DMS 273 (cell line): ENCODE measurements at regions not wholly inside any gene's neighbourhood (a gene's known extent, or its start where the extent isn't known, plus 50 kb on each side); places are given as distances from the start of the nearest gene placed in this dataset.

Experiments used
- DNase-seq: peaks from one replicate; lab custom pipeline; 2025; ENCODE audit not compliant: unreplicated experiment; lab: John Stamatoyannopoulos, UW

DNA sequence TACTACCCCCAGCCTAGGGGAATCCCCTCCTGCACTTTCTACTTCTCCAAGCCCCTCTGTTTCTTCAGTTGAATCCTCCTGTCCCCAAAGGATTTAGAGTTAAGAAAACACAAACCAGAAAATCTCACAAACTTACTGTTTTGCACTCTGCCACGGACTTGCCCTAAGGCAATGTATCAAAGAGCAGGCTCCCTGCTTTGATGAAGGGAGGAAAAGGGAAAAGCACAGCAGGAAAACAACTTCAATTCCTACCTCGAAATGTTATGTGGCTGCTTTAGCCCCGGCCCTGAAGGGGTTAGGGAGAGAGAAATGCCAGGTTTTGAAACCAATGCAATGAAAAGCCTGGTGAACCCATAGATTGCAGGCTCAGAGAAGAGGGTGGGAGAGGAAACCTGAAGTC lies 254.7 kb downstream of the MAN2A1 start:
- DNase-seq = no peak

DNA sequence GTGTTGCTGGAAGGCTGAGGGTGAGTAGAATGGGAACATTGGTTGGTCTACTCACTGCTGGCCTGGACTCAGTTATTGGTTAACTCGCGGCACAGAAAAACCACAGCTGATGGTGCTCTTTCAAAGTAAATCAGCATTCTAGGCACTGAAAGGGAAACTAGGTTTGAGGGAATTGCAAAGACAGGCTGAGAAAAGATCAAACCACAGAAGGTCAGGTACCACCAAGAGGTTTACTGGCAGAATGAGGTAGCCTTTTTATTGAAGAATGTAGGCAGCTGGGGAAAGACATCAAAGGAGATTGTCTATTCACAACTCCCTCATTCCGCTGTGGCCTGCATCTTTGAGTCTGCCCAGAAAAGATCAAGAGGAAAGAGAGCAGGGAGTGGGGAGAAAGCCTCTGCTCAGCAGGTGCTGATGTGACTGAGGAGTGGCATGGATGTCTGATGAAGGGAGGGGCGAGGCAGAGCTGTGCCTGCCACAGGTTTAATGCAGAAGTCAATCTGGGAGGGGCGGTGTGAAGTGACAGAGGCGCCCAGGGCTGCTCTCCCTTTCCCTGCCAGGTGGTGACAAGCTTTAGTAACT lies 255.5 kb downstream of the MAN2A1 start:
- DNase-seq = no peak

GRCh38 chr5:109945723-109946480 lies 256.2 kb downstream of the MAN2A1 start:
- no peak for DNase-seq

- DNase-seq = no peak
Observed at GRCh38 chr5:109946610-109947009, 256.9 kb downstream of the MAN2A1 start.

DNA sequence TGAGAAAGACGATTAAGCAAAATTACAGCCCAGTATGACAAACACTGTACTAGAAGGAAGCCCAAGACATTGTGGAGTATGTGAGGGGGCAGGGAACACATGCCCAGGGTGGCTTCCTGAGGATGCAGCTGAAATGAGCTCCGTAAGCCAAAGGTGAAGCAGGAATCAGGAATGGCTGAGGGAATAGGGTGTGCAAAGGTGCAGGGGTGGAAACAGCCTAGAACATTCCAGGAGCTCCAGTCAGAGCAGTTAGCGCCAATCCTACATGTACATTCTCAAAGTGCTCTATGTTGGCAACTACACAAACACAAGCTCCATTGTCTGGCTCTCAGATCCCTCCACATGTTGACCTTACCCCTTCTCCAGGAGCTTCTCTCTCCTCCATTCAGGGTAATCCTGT lies 257.9 kb downstream of the MAN2A1 start:
- DNase-seq = no peak

DNA sequence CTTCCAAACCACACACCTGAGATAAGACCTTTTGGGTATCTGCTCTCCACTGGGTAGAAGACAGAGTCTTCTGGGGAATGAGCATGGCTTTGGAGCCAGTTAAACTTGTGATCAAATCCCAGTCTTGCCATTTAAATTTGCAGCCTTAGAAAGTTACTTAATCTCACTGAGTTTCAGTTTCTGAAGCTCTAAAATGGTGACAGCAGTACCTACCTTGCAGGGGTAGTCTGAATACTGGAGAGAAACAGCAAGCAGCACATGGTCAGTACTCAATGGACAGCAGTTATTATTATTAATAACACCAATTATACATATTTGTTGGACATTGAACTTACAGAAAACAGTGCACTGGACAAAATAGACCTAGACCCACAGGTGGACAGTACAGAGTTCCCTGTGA lies 260.9 kb downstream of the MAN2A1 start:
- DNase-seq = no peak

DNA sequence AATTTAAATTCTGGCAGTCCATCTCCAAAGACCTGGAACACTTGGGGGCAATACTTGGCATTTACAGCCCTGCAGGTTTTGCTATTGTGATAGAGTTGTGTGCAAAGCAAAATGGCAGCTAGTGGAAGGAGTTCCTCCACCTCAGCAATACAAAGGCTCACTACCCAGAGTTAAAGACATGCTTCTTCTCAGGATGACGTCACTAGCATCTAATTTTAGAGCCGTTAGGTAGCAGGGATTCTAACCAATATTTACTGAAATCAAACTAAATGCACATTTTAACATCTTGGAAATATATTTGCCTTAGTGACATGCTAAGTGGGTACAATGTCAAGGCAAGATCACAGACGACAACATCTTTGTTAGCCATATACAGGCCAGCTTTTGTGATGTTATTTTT lies 261.6 kb downstream of the MAN2A1 start:
- DNase-seq = no peak

- DNase-seq = no peak
Observed at GRCh38 chr5:109951758-109952157, 262.0 kb downstream of the MAN2A1 start.

DNA sequence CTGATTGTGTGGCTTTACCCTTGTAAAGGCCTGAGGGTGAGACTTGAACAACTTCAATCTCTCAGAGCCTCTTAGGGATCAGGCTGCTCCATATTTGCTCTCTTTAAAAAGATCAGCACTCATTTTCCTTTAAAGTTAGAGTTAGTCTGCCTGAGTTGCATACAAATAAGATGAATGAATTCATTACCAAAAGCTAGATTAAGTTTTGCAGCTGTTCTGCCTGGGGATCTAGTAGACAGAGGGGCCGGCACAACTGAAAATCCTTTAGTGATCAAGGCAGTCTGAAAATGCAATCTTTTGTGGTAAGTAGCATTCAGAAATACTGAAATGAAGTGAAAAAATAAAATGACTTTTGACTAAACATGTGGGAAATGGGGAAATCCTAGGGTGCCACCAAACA lies 264.0 kb downstream of the MAN2A1 start:
- no peak for DNase-seq

DNA sequence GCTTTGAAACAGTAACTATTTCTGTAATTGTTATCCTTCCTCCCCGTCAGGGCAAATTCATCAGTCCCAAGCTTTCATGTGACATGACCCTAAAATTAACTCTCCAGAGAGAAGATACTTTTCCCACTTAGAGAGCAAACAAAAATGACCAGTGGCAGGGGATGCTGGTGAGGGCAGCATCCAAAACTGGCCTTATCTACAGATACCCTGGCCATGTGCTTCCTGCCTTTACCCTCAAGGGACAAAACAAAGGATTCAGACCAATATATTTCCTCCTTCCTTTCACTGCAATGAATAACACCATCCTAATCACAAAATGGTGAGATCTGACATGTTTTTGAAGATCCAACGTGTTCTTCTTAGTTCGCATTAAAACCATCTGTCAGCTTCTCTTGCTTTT lies 267.2 kb downstream of the MAN2A1 start:
- DNase-seq = no peak

GRCh38 chr5:109958082-109958481 lies 268.4 kb downstream of the MAN2A1 start:
- no peak for DNase-seq

GRCh38 chr5:109959652-109960051 lies 269.9 kb downstream of the MAN2A1 start:
- DNase-seq = no peak

DNA sequence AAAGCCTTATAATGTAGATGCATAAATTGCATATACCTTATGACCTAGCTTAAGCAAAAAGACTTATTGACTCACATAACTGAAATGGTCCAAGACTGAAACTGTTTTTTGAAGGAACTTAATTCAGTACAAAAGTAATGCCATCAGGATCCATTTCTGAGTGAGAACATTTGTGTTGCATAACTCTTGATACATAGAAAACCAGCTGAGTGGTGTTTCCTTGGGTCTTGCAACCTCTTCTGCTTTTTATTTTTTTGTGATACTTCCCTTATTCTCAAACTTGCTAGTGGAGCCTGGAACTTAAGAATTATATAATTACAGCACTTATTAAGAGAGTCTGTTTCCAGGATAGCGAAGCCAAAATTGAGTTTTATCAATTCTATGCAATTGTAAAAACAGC lies 272.0 kb downstream of the MAN2A1 start:
- no peak for DNase-seq

- no peak for DNase-seq
Observed at GRCh38 chr5:109962882-109963603, 273.3 kb downstream of the MAN2A1 start.

DNA sequence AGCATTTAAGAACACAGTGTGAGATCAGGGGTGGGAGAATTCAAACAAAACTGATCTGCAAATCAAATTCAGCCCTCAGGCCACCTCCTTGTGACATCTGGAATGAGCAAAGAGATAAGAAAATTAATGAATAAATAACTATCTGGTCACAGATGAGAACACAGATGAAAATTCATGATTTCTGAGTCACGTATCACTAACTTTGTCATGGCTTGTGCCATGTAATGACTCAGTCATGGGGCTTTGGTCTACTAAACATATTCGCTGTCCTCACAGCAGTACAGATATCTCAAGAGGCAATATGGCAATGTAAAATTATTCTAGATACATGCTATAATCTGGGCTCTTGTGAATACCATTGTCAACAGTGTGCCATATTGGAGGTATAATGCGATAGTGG lies 274.4 kb downstream of the MAN2A1 start:
- peak; percentile 47 for DNase-seq

GRCh38 chr5:109965634-109966033 lies 275.9 kb downstream of the MAN2A1 start:
- DNase-seq = no peak

DNA sequence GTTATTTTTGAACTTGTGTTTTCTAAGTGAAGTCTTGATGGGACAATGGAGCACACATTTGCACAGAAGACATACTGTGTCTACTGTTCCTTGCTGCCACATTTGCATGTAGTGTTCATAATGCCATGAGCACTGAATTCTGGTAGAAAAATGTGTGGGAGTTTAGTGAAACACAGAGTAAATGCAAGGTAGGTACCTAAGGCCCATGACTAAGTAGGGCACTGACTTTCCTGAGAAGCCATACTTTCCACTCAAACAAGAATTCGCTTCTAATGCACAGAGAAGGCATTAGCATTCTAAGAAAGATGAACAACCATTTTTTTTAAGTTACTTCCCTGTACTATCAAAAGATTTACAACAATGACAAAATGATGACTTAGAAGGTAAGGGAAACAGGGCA lies 282.2 kb downstream of the MAN2A1 start:
- no peak for DNase-seq

- no peak for DNase-seq
Observed at GRCh38 chr5:109981979-109982378, 292.3 kb downstream of the MAN2A1 start.

DNA sequence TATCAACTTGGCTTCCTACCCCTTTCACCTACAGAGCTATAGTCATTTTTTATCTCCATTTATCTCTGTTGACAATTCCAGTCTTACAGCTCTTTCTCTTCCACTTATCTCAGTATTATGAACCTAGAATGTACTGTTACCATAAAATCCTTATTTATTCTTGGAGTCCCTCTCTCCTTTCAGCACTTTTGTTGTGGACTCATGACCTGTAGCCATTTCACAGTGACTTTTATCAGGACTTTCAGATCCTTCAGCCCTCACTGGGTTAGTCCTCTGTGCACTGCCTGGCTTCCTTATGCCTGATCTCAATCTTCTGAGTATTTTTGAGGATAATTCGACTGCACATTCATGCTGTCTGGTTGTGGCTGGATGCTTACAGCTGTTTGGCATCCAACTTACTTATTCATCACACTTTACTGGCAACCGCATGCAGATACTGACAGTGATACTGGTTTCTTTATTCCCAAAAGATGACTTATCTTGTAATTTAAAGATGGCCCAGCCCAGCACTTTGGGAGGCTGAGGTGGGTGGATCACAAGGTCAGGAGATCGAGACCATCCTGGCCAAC lies 293.3 kb downstream of the MAN2A1 start:
- no peak for DNase-seq

DNA sequence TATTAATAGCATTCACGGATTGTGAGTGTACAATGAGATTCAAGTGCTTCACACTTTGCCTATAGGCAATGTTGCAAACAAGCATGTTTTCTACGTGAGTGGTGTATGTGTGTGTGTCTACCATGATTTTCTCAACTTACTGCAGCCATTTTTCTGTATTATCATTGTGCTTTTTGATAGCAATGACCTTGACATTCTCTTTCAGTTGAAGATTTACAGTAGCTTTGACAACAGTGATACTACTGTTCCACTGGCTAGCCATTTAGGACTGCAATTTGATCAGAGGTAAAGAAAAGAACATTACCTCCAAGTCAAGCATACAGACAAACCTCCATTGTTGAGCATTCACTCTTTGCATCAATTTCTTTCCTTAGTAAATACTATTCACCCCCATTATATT lies 297.0 kb downstream of the MAN2A1 start:
- no peak for DNase-seq

DNA sequence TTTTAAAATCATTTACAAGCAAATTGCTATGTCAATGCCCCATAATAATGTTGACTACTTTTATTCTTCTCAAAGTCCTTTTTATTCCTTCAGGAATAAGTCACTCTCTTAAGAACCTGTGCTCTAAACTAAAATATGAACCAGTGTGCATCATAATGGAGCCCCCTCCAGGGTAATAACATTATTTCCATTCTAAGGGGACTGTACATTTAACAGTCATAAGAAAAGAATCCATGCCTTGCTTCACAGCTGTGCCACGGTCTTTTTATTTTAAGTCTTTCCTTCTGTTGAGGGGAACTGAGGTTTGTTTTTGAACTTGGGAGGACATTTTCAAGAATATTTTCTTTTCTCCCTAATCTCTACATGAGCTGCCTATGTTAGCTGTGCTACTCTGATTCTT lies 297.6 kb downstream of the MAN2A1 start:
- peak; percentile 22 for DNase-seq

DNA sequence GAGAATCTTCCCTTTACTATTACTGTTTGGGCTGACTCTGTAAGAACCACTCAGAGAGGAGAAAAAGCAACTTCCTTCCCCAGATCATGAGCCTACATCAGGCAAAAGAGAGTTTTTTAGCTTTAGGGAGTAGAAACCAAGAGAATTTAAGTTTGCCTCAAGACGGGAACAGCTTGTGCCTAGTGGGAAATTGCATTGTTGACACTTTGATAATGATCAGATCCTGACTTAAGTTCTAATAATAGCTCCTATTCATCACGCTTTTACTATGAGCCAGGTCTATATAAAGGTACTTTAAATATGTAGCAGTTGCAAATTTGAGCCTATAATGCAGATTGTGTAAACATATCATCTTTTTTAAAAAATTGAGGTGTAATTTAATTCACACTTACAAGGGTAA lies 298.2 kb downstream of the MAN2A1 start:
- DNase-seq = peak; percentile 48
